ENCODE measurements at regions not wholly inside any gene's neighbourhood (a gene's known extent, or its start where the extent isn't known, plus 50 kb on each side); places are given as distances from the start of the nearest gene placed in this dataset.

- TF ChIP-seq CTCF (IDR thresholded peaks at IDR 0.05 in 4 of 5, conservative IDR thresholded peaks at IDR 0.05 in 1 of 5) (no peak), POLR2A (IDR thresholded peaks at IDR 0.05) (no peak)
Observed at GRCh38 chr5:136527311-136527710, 162.0 kb upstream of the TRPC7 start.
